GM23338 (cell line): ENCODE measurements at regions not wholly inside any gene's neighbourhood (a gene's known extent, or its start where the extent isn't known, plus 50 kb on each side); places are given as distances from the start of the nearest gene placed in this dataset.

Experiments
- ATAC-seq: fragments of 200-7000 bp; cut with Tn5 transposase; 3 replicates; pipeline ENCODE4 v1.9.1; 2020
- DNase-seq: peaks from one replicate; pipeline ENCODE4 v3.0.0-alpha.2; 2015; ENCODE audit warnings: low spot score
- H2AFZ ChIP-seq: fragments of 200-600 bp; sonication (generic); 2 replicates; pipeline ENCODE4 v1.8.0; 2016; ENCODE audit warnings: antibody characterized with exemption, mild to moderate bottlenecking, moderate library complexity
- H3F3A ChIP-seq: fragments of 200-600 bp; sonication (generic); replicated peaks from 2 replicates; pipeline ENCODE4 v1.8.0; 2017; ENCODE audit warnings: antibody characterized with exemption, mixed run types, low read depth
- H3K27ac ChIP-seq: fragments of 200-600 bp; sonication (generic); 2 replicates; pipeline ENCODE4 v1.6.1; 2016; ENCODE audit warnings: low read depth
- H3K27me3 ChIP-seq: fragments of 200-600 bp; sonication (generic); 2 replicates; pipeline ENCODE4 v1.8.0; 2016; ENCODE audit warnings: mild to moderate bottlenecking, mixed run types, moderate library complexity; ENCODE audit not compliant: insufficient read depth
- H3K36me3 ChIP-seq: fragments of 200-600 bp; sonication (generic); 2 replicates; pipeline ENCODE4 v1.8.0; 2016; ENCODE audit warnings: mild to moderate bottlenecking; ENCODE audit not compliant: insufficient read depth
- H3K4me1 ChIP-seq: fragments of 200-600 bp; sonication (generic); 2 replicates; pipeline ENCODE4 v1.8.0; 2016; ENCODE audit warnings: mild to moderate bottlenecking, moderate library complexity; ENCODE audit not compliant: insufficient read depth
- H3K4me2 ChIP-seq: fragments of 200-600 bp; sonication (generic); 2 replicates; pipeline ENCODE4 v1.7.1; 2017; ENCODE audit warnings: mixed run types
- H3K4me3 ChIP-seq: fragments of 200-600 bp; sonication (generic); 2 replicates; pipeline ENCODE4 v1.6.1; 2016; ENCODE audit warnings: mixed run types
- H3K79me2 ChIP-seq: fragments of 200-600 bp; sonication (generic); replicated peaks from 2 replicates; pipeline ENCODE4 v1.8.0; 2017; ENCODE audit warnings: mild to moderate bottlenecking; ENCODE audit not compliant: insufficient read depth
- H3K9me2 ChIP-seq: fragments of 200-600 bp; sonication (generic); 2 replicates; pipeline ENCODE4 v1.8.0; 2017; ENCODE audit not compliant: insufficient read depth
- H4K20me1 ChIP-seq: fragments of 200-600 bp; sonication (generic); replicated peaks from 2 replicates; pipeline ENCODE4 v1.8.0; 2017; ENCODE audit warnings: mild to moderate bottlenecking; ENCODE audit not compliant: insufficient read depth
- H3K27ac Mint-ChIP-seq: 2 replicates; pipeline ENCODE4 v1.8.0; 2020; ENCODE audit warnings: inconsistent platforms, mild to moderate bottlenecking, moderate library complexity, mixed read lengths
- H3K27me3 Mint-ChIP-seq: 3 replicates; pipeline ENCODE4 v1.8.0; 2022; ENCODE audit warnings: low read depth, mild to moderate bottlenecking, moderate library complexity, mixed read lengths, inconsistent platforms; ENCODE audit not compliant: insufficient read depth, poor library complexity
- H3K36me3 Mint-ChIP-seq: 3 replicates; pipeline ENCODE4 v1.8.0; 2021; ENCODE audit warnings: low read depth, mild to moderate bottlenecking, inconsistent platforms, moderate library complexity, mixed read lengths
- H3K4me1 Mint-ChIP-seq: 3 replicates; pipeline ENCODE4 v1.8.0; 2020; ENCODE audit warnings: mild to moderate bottlenecking, inconsistent platforms, mixed read lengths
- H3K4me3 Mint-ChIP-seq: 3 replicates; pipeline ENCODE4 v1.8.0; 2021; ENCODE audit warnings: moderate library complexity, mild to moderate bottlenecking, inconsistent platforms, mixed read lengths
- H3K9me3 Mint-ChIP-seq: 3 replicates; pipeline ENCODE4 v1.8.0; 2020; ENCODE audit warnings: moderate library complexity, mild to moderate bottlenecking, inconsistent platforms, mixed read lengths
- CREB1 ChIP-seq: fragments of 250-450 bp; sonication (Bioruptor Pico); IDR thresholded peaks from 2 replicates; pipeline ENCODE4 v1.5.0; 2020; ENCODE audit warnings: low read depth, mild to moderate bottlenecking, moderate library complexity
- EZH2 ChIP-seq: fragments of 200-600 bp; sonication (generic); IDR thresholded peaks from one replicate; pipeline ENCODE4 v1.8.0; 2017; ENCODE audit warnings: antibody characterized with exemption, mild to moderate bottlenecking, low read depth; ENCODE audit not compliant: unreplicated experiment
- EZH2phosphoT487 ChIP-seq: fragments of 200-600 bp; sonication (generic); IDR thresholded peaks from one replicate; pipeline ENCODE4 v1.8.1; 2018; ENCODE audit warnings: antibody characterized with exemption; ENCODE audit not compliant: unreplicated experiment
- JUNB ChIP-seq: IDR thresholded peaks from one replicate; pipeline ENCODE4 v1.6.1; 2016; ENCODE audit warnings: antibody characterized with exemption; ENCODE audit not compliant: unreplicated experiment
- NANOG ChIP-seq: IDR thresholded peaks from 2 replicates; pipeline ENCODE4 v1.6.1; 2016; ENCODE audit warnings: antibody characterized with exemption, borderline replicate concordance
- REST ChIP-seq: IDR thresholded peaks from one replicate; pipeline ENCODE4 v1.6.1; 2018; ENCODE audit warnings: antibody characterized with exemption; ENCODE audit not compliant: unreplicated experiment
- STAT1 ChIP-seq: IDR thresholded peaks from one replicate; pipeline ENCODE4 v1.6.1; 2016; ENCODE audit warnings: antibody characterized with exemption; ENCODE audit not compliant: unreplicated experiment
- ZNF114 ChIP-seq: fragments of 250-450 bp; sonication (Bioruptor Pico); IDR thresholded peaks from 2 replicates; pipeline ENCODE4 v1.5.0; 2020; ENCODE audit warnings: mild to moderate bottlenecking, moderate library complexity
- ZNF331 ChIP-seq: fragments of 250-450 bp; sonication (Bioruptor Pico); IDR thresholded peaks from 2 replicates; pipeline ENCODE4 v1.5.0; 2020; ENCODE audit warnings: low read depth, mild to moderate bottlenecking, moderate library complexity
- ZNF462 ChIP-seq: fragments of 250-450 bp; sonication (Bioruptor Pico); IDR thresholded peaks from 2 replicates; pipeline ENCODE4 v1.5.0; 2020; ENCODE audit warnings: mild to moderate bottlenecking, moderate library complexity

- Mint-ChIP-seq H3K4me1 (no peaks in the 10 kb centered on the region), H3K27ac (no peak overlapping the region), H3K36me3 (no peaks in the 10 kb centered on the region), H3K27me3 (no peaks in the 10 kb centered on the region), H3K4me3 (no peak overlapping the region), H3K9me3 (no peaks in the 10 kb centered on the region)
- no peak for TF ChIP-seq NANOG
- TF ChIP-seq STAT1: no peak
- peak; percentile 9 for DNase-seq
- H3K9me2 ChIP-seq: no peaks in the 10 kb centered on the region
- no peak overlapping the region for H3K4me3 ChIP-seq
- H3K79me2 ChIP-seq: no peaks in the 10 kb centered on the region
- no peaks in the 10 kb centered on the region for H3K4me1 ChIP-seq
- no peaks in the 10 kb centered on the region for H3K27me3 ChIP-seq
- H2AFZ ChIP-seq: no peak overlapping the region
- no peaks in the 10 kb centered on the region for H4K20me1 ChIP-seq
- H3K4me2 ChIP-seq: no peak overlapping the region
- H3F3A ChIP-seq: no peaks in the 10 kb centered on the region
- no peaks in the 10 kb centered on the region for H3K36me3 ChIP-seq
- ATAC-seq: no peak
- no peak overlapping the region for H3K27ac ChIP-seq
These were observed 418.1 kb downstream of the PRR16 start for GRCh38 chr5:120882038-120882775.

- Mint-ChIP-seq H3K4me1 (no peaks in the 10 kb centered on the region), H3K9me3 (no peaks in the 10 kb centered on the region; the same call in 2 of the 3 replicates), H3K36me3 (no peaks in the 10 kb centered on the region), H3K4me3 (no peak overlapping the region), H3K27ac (no peak overlapping the region), H3K27me3 (no peaks in the 10 kb centered on the region)
- Histone ChIP-seq H4K20me1 (no peaks in the 10 kb centered on the region), H3K9me2 (no peaks in the 10 kb centered on the region), H3K4me3 (no peak overlapping the region), H3K36me3 (no peaks in the 10 kb centered on the region), H3K27ac (no peak overlapping the region), H3K79me2 (no peaks in the 10 kb centered on the region), H3K4me1 (no peaks in the 10 kb centered on the region), H2AFZ (peak overlapping the region; percentile 74; the same call in 1 of the 2 replicates), H3F3A (no peaks in the 10 kb centered on the region), H3K4me2 (no peak overlapping the region), H3K27me3 (no peaks in the 10 kb centered on the region)
- DNase-seq: no peak
- ATAC-seq: no peak
- TF ChIP-seq EZH2 (no peak), ZNF462 (CRISPR knock-in tag) (no peak), STAT1 (no peak), CREB1 (CRISPR knock-in tag) (no peak), JUNB (no peak), ZNF114 (CRISPR knock-in tag) (no peak), EZH2phosphoT487 (no peak), REST (no peak), NANOG (no peak), ZNF331 (CRISPR knock-in tag) (no peak)
These were observed 422.3 kb downstream of the PRR16 start for GRCh38 chr5:120886351-120886860.
